ENCODE measurements at regions not wholly inside any gene's neighbourhood (a gene's known extent, or its start where the extent isn't known, plus 50 kb on each side); places are given as distances from the start of the nearest gene placed in this dataset.

DNA sequence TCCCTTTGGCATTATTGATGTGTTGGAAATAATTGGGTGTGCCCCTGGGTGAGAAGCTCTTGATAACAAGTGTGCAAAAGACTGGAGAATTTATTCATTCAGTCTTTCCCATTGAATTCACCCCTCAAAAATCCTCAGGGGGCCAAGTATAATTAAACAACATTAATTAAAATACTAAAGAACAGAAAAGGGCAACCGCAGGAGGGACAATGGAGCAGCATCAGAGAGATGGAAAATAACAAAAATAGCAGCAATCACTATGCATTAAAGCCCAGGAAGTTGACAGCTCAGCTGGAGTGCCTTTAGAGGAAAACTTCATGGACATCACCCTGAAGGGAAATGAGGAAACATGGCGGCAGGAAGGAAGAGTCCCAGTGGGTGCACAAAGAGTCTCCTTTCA is 227.6 kb downstream of the MINAR1 start:
- TF ChIP-seq POLR2A (IDR thresholded peaks at IDR 0.05; ENCODE audit: low read depth) (no peak), EP300 (IDR thresholded peaks at IDR 0.05) (no peak)
